ENCODE measurements at regions not wholly inside any gene's neighbourhood (a gene's known extent, or its start where the extent isn't known, plus 50 kb on each side); places are given as distances from the start of the nearest gene placed in this dataset.

- no peaks in the 10 kb centered on the region for H3K9me3 ChIP-seq
- no peaks in the 10 kb centered on the region for H3K36me3 ChIP-seq
- no peak for DNase-seq (ENCODE audit: extremely low spot score)
- H3K27me3 ChIP-seq, result no peaks in the 10 kb centered on the region
- 29% methylated on average over 1 of the region's 1 CpG for WGBS
- intact Hi-C loops (cut with DNase I), result no loop called here
- H3K4me1 ChIP-seq, result no peaks in the 10 kb centered on the region
- no peak overlapping the region for H3K27ac ChIP-seq (replicated peaks in 1 of 4)
- TF ChIP-seq CTCF (IDR thresholded peaks at IDR 0.05), result no peak
- no peak for TF ChIP-seq EP300 (IDR thresholded peaks at IDR 0.05)
- no peak for TF ChIP-seq POLR2AphosphoS5 (IDR thresholded peaks at IDR 0.05)
- no peak for TF ChIP-seq POLR2A (IDR thresholded peaks at IDR 0.05; ENCODE audit: low read depth)
- no peak overlapping the region for H3K4me3 ChIP-seq
Observed at GRCh38 chr6:100990070-100990469, 108.9 kb upstream of the ASCC3 start.

GRCh38 chr6:100996409-100996808 is 115.3 kb upstream of the ASCC3 start:
- Histone ChIP-seq H3K36me3 (no peaks in the 10 kb centered on the region), H3K27me3 (no peaks in the 10 kb centered on the region), H3K9me3 (no peaks in the 10 kb centered on the region), H3K4me1 (no peaks in the 10 kb centered on the region), H3K27ac (replicated peaks in 1 of 4) (no peak overlapping the region), H3K4me3 (no peak overlapping the region)
- intact Hi-C loops (cut with DNase I), result no loop called here
- TF ChIP-seq CTCF (IDR thresholded peaks at IDR 0.05), result no peak
- TF ChIP-seq POLR2AphosphoS5 (IDR thresholded peaks at IDR 0.05), result no peak
- TF ChIP-seq POLR2A (IDR thresholded peaks at IDR 0.05; ENCODE audit: low read depth), result no peak
- no peak for DNase-seq (ENCODE audit: extremely low spot score)

GRCh38 chr6:100998111-100998510 is 117.0 kb upstream of the ASCC3 start:
- no peaks in the 10 kb centered on the region for H3K36me3 ChIP-seq
- H3K9me3 ChIP-seq, result peaks cover 0 to 2% (median 0%) of the 10 kb centered on the region in 4 donors
- no peak overlapping the region for H3K4me3 ChIP-seq
- H3K27ac ChIP-seq (replicated peaks in 1 of 4), result no peak overlapping the region
- no peak for TF ChIP-seq POLR2A (IDR thresholded peaks at IDR 0.05; ENCODE audit: low read depth)
- no peak for TF ChIP-seq EP300 (IDR thresholded peaks at IDR 0.05)
- no peak for TF ChIP-seq CTCF (IDR thresholded peaks at IDR 0.05)
- TF ChIP-seq POLR2AphosphoS5 (IDR thresholded peaks at IDR 0.05), result no peak
- 80% methylated on average over 3 of the region's 3 CpGs for WGBS
- no peaks in the 10 kb centered on the region for H3K4me1 ChIP-seq
- intact Hi-C loops (cut with DNase I), result no loop called here
- no peaks in the 10 kb centered on the region for H3K27me3 ChIP-seq
- no peak for DNase-seq (ENCODE audit: extremely low spot score)

- H3K9me3 ChIP-seq, result peaks cover 0 to 8% (median 0%) of the 10 kb centered on the region in 4 donors
- WGBS, result 88% methylated on average over 2 of the region's 2 CpGs
- DNase-seq (ENCODE audit: extremely low spot score), result no peak
- no peaks in the 10 kb centered on the region for H3K27me3 ChIP-seq
- H3K4me3 ChIP-seq, result no peak overlapping the region
- TF ChIP-seq POLR2A (IDR thresholded peaks at IDR 0.05; ENCODE audit: low read depth) (no peak), CTCF (IDR thresholded peaks at IDR 0.05) (no peak), POLR2AphosphoS5 (IDR thresholded peaks at IDR 0.05) (no peak), EP300 (IDR thresholded peaks at IDR 0.05) (no peak)
- no peaks in the 10 kb centered on the region for H3K4me1 ChIP-seq
- H3K27ac ChIP-seq (replicated peaks in 1 of 4), result no peak overlapping the region
- intact Hi-C loops (cut with DNase I), result no loop called here
- H3K36me3 ChIP-seq, result no peaks in the 10 kb centered on the region
Observed at GRCh38 chr6:100999034-100999597, 118.0 kb upstream of the ASCC3 start.

GRCh38 chr6:101000341-101000740 is 119.2 kb upstream of the ASCC3 start:
- intact Hi-C loops (cut with DNase I), result no loop called here
- whole genome bisulfite sequencing, result 15% methylated on average over 3 of the region's 3 CpGs

More at GRCh38 chr6:101000341-101000740, 119.2 kb upstream of the ASCC3 start:
- DNase-seq (ENCODE audit: extremely low spot score), result no peak
- Histone ChIP-seq H3K27ac (replicated peaks in 1 of 4) (no peak overlapping the region), H3K36me3 (no peaks in the 10 kb centered on the region), H3K27me3 (no peaks in the 10 kb centered on the region), H3K4me1 (no peaks in the 10 kb centered on the region), H3K4me3 (no peak overlapping the region), H3K9me3 (peaks cover 0 to 8% (median 0%) of the 10 kb centered on the region in 4 donors)
- no peak for TF ChIP-seq CTCF (IDR thresholded peaks at IDR 0.05)
- no peak for TF ChIP-seq POLR2AphosphoS5 (IDR thresholded peaks at IDR 0.05)
- TF ChIP-seq EP300 (IDR thresholded peaks at IDR 0.05), result no peak
- no peak for TF ChIP-seq POLR2A (IDR thresholded peaks at IDR 0.05; ENCODE audit: low read depth)
